ENCODE measurements at regions not wholly inside any gene's neighbourhood (a gene's known extent, or its start where the extent isn't known, plus 50 kb on each side); places are given as distances from the start of the nearest gene placed in this dataset.

GRCh38 chr15:47374222-47374621 lies 343.1 kb upstream of the SEMA6D start:
- H3K4me3 ChIP-seq (replicated peaks; ENCODE audit: low read depth, low read length), result no peak overlapping the region
- TF ChIP-seq CTCF (IDR thresholded peaks at IDR 0.05; ENCODE audit: low read depth, low read length, missing control alignments), result peak; percentile 44
- DNase-seq (ENCODE audit: extremely low read depth, low read depth), result no peak

GRCh38 chr15:47376190-47376589 lies 341.1 kb upstream of the SEMA6D start:
- no peak for DNase-seq (ENCODE audit: extremely low read depth, low read depth)
- H3K4me3 ChIP-seq (replicated peaks; ENCODE audit: low read depth, low read length), result no peak overlapping the region
- no peak for TF ChIP-seq CTCF (IDR thresholded peaks at IDR 0.05; ENCODE audit: low read depth, low read length, missing control alignments)

- no peak for DNase-seq (ENCODE audit: extremely low read depth, low read depth)
- H3K4me3 ChIP-seq (replicated peaks; ENCODE audit: low read depth, low read length), result no peak overlapping the region
- TF ChIP-seq CTCF (IDR thresholded peaks at IDR 0.05; ENCODE audit: low read depth, low read length, missing control alignments), result no peak
Measured at GRCh38 chr15:47377465-47377864, 339.8 kb upstream of the SEMA6D start.

- no peak for DNase-seq (ENCODE audit: extremely low read depth, low read depth)
- no peak for TF ChIP-seq CTCF (IDR thresholded peaks at IDR 0.05; ENCODE audit: low read depth, low read length, missing control alignments)
- no peak overlapping the region for H3K4me3 ChIP-seq (replicated peaks; ENCODE audit: low read depth, low read length)
Measured at GRCh38 chr15:47378527-47378926, 338.8 kb upstream of the SEMA6D start.

GRCh38 chr15:47383102-47383501 lies 334.2 kb upstream of the SEMA6D start:
- DNase-seq (ENCODE audit: extremely low read depth, low read depth), result no peak
- H3K4me3 ChIP-seq (replicated peaks; ENCODE audit: low read depth, low read length), result no peak overlapping the region
- TF ChIP-seq CTCF (IDR thresholded peaks at IDR 0.05; ENCODE audit: low read depth, low read length, missing control alignments), result no peak

- no peak overlapping the region for H3K4me3 ChIP-seq (replicated peaks; ENCODE audit: low read depth, low read length)
- no peak for TF ChIP-seq CTCF (IDR thresholded peaks at IDR 0.05; ENCODE audit: low read depth, low read length, missing control alignments)
- DNase-seq (ENCODE audit: extremely low read depth, low read depth), result no peak
Measured at GRCh38 chr15:47383801-47384200, 333.5 kb upstream of the SEMA6D start.

- H3K4me3 ChIP-seq (replicated peaks; ENCODE audit: low read depth, low read length), result no peak overlapping the region
- no peak for TF ChIP-seq CTCF (IDR thresholded peaks at IDR 0.05; ENCODE audit: low read depth, low read length, missing control alignments)
- DNase-seq (ENCODE audit: extremely low read depth, low read depth), result peak; percentile 75
Measured at GRCh38 chr15:47384341-47384740, 333.0 kb upstream of the SEMA6D start.
